ENCODE measurements at regions not wholly inside any gene's neighbourhood (a gene's known extent, or its start where the extent isn't known, plus 50 kb on each side); places are given as distances from the start of the nearest gene placed in this dataset.

GRCh38 chr9:85155352-85155751, 485.8 kb downstream of the NTRK2 start:
- no peak for DNase-seq (ENCODE audit: low spot score)

- DNase-seq (ENCODE audit: low spot score), result no peak
These were observed 482.2 kb downstream of the NTRK2 start for GRCh38 chr9:85151741-85152140.

- no peak for DNase-seq (ENCODE audit: low spot score)
These were observed 481.6 kb downstream of the NTRK2 start for GRCh38 chr9:85151162-85151561.

- no peak for DNase-seq (ENCODE audit: low spot score)
These were observed 477.6 kb downstream of the NTRK2 start for GRCh38 chr9:85147046-85147640.

- no peak for DNase-seq (ENCODE audit: low spot score)
These were observed 473.4 kb downstream of the NTRK2 start for GRCh38 chr9:85142968-85143367.

- no peak for DNase-seq (ENCODE audit: low spot score)
These were observed 473.0 kb downstream of the NTRK2 start for GRCh38 chr9:85142496-85142911.

- no peak for DNase-seq (ENCODE audit: low spot score)
These were observed 468.2 kb downstream of the NTRK2 start for GRCh38 chr9:85137696-85138095.

GRCh38 chr9:85136987-85137386, 467.5 kb downstream of the NTRK2 start:
- DNase-seq (ENCODE audit: low spot score), result no peak

GRCh38 chr9:85136507-85136906, 467.0 kb downstream of the NTRK2 start:
- no peak for DNase-seq (ENCODE audit: low spot score)

- DNase-seq (ENCODE audit: low spot score), result no peak
These were observed 461.2 kb downstream of the NTRK2 start for GRCh38 chr9:85130764-85131163.

- no peak for DNase-seq (ENCODE audit: low spot score)
These were observed 460.7 kb downstream of the NTRK2 start for GRCh38 chr9:85130260-85130659.

GRCh38 chr9:85129514-85129913, 460.0 kb downstream of the NTRK2 start:
- DNase-seq (ENCODE audit: low spot score), result no peak

- no peak for DNase-seq (ENCODE audit: low spot score)
These were observed 449.6 kb downstream of the NTRK2 start for GRCh38 chr9:85118990-85119755.

GRCh38 chr9:85117831-85118230, 448.3 kb downstream of the NTRK2 start:
- DNase-seq (ENCODE audit: low spot score), result no peak

- no peak for DNase-seq (ENCODE audit: low spot score)
These were observed 445.9 kb downstream of the NTRK2 start for GRCh38 chr9:85115473-85115872.

- no peak for DNase-seq (ENCODE audit: low spot score)
These were observed 445.3 kb downstream of the NTRK2 start for GRCh38 chr9:85114799-85115198.

GRCh38 chr9:85112933-85113418, 443.4 kb downstream of the NTRK2 start:
- DNase-seq (ENCODE audit: low spot score), result no peak

GRCh38 chr9:85112391-85112790, 442.9 kb downstream of the NTRK2 start:
- no peak for DNase-seq (ENCODE audit: low spot score)

- DNase-seq (ENCODE audit: low spot score), result no peak
These were observed 439.2 kb downstream of the NTRK2 start for GRCh38 chr9:85108746-85109145.

GRCh38 chr9:85108229-85108628, 438.7 kb downstream of the NTRK2 start:
- no peak for DNase-seq (ENCODE audit: low spot score)

- DNase-seq (ENCODE audit: low spot score), result no peak
These were observed 419.9 kb downstream of the NTRK2 start for GRCh38 chr9:85089188-85089969.

- no peak for DNase-seq (ENCODE audit: low spot score)
These were observed 412.4 kb downstream of the NTRK2 start for GRCh38 chr9:85081963-85082362.

- DNase-seq (ENCODE audit: low spot score), result no peak
These were observed 409.8 kb downstream of the NTRK2 start for GRCh38 chr9:85079349-85079748.
